ENCODE measurements at regions not wholly inside any gene's neighbourhood (a gene's known extent, or its start where the extent isn't known, plus 50 kb on each side); places are given as distances from the start of the nearest gene placed in this dataset.
"Not testable (repeated sequence)": the region's sequence is repeated elsewhere in the genome, so short reads cannot be mapped to it uniquely, and the experiment has no call there.

GRCh38 chr12:87575906-87576305 is 453.3 kb downstream of the C12orf50 start:
- no peak overlapping the region for H3K27ac Mint-ChIP-seq
- H3K9me3 ChIP-seq (ENCODE audit: control extremely low read depth in 1 of 3, control insufficient read depth in 2 of 3, insufficient read depth in 1 of 3, low read length in 2 of 3), result no peaks in the 10 kb centered on the region
- H3K4me2 ChIP-seq (replicated peaks; ENCODE audit: low read depth, low read length, poor library complexity, severe bottlenecking), result no peak overlapping the region
- DNase-seq (no peak), ATAC-seq (ENCODE audit: low read depth) (no peak)
- peaks cover 1% of the 10 kb centered on the region for H3K9me3 Mint-ChIP-seq (ENCODE audit: insufficient read depth)
- H3K27ac ChIP-seq (ENCODE audit: low read length in 2 of 2), result no peak overlapping the region
- no peaks in the 10 kb centered on the region for H3K79me2 ChIP-seq (ENCODE audit: control insufficient read depth, insufficient read depth, low read length)
- H3K27me3 Mint-ChIP-seq, result no peaks in the 10 kb centered on the region
- WGBS (ENCODE audit: insufficient coverage), result no CpG with 5 or more reads among the region's 2 CpGs
- H3K36me3 ChIP-seq (replicated peaks in 1 of 2; ENCODE audit: control extremely low read depth in 1 of 2, control insufficient read depth in 1 of 2, extremely low read depth in 1 of 2, insufficient read depth in 2 of 2, low read length in 1 of 2), result no peaks in the 10 kb centered on the region
- H3K27me3 ChIP-seq (replicated peaks in 1 of 4; ENCODE audit: control extremely low read depth in 1 of 4, control insufficient read depth in 3 of 4, insufficient read depth in 4 of 4, low read length in 3 of 4), result no peaks in the 10 kb centered on the region
- H3K4me3 ChIP-seq (ENCODE audit: control extremely low read depth in 1 of 5, extremely low read depth in 1 of 5, insufficient read depth in 1 of 5, low read depth in 2 of 5, low read length in 4 of 5), result no peak overlapping the region
- H3K9ac ChIP-seq (ENCODE audit: low read length), result no peak overlapping the region
- TF ChIP-seq CTCF (IDR thresholded peaks at IDR 0.05) (no peak), EZH2 (IDR thresholded peaks at IDR 0.05; ENCODE audit: borderline replicate concordance, insufficient read depth, low read depth, low read length, poor library complexity, severe bottlenecking) (no peak)
- H2AFZ ChIP-seq (ENCODE audit: insufficient read depth, low read depth, low read length, poor library complexity, severe bottlenecking), result no peak overlapping the region
- no peaks in the 10 kb centered on the region for H3K4me1 ChIP-seq (ENCODE audit: control insufficient read depth in 2 of 2, insufficient read depth in 2 of 2, low read length in 2 of 2)
- intact Hi-C loops (cut with micrococcal nuclease), result no loop called here
- no peaks in the 10 kb centered on the region for H3K4me1 Mint-ChIP-seq
- ChIA-PET CTCF (no interaction called here), POLR2A (no interaction called here)
- H4K20me1 ChIP-seq (ENCODE audit: control insufficient read depth, insufficient read depth, low read length, poor library complexity, severe bottlenecking), result no peaks in the 10 kb centered on the region
- no peak overlapping the region for H3K4me3 Mint-ChIP-seq

GRCh38 chr12:87566918-87567317 is 462.3 kb downstream of the C12orf50 start:
- H3K4me3 ChIP-seq (ENCODE audit: control extremely low read depth in 1 of 5, extremely low read depth in 1 of 5, insufficient read depth in 1 of 5, low read depth in 2 of 5, low read length in 4 of 5); H3K27me3 ChIP-seq (replicated peaks in 1 of 4; ENCODE audit: control extremely low read depth in 1 of 4, control insufficient read depth in 3 of 4, insufficient read depth in 4 of 4, low read length in 3 of 4); H3K9ac ChIP-seq (ENCODE audit: low read length); intact Hi-C loops (cut with micrococcal nuclease); H3K4me2 ChIP-seq (replicated peaks; ENCODE audit: low read depth, low read length, poor library complexity, severe bottlenecking); CTCF ChIA-PET; ATAC-seq (ENCODE audit: low read depth); H3K79me2 ChIP-seq (ENCODE audit: control insufficient read depth, insufficient read depth, low read length); H3K4me1 Mint-ChIP-seq; H3K27ac Mint-ChIP-seq; POLR2A ChIA-PET; H3K9me3 Mint-ChIP-seq (ENCODE audit: insufficient read depth); H3K4me3 Mint-ChIP-seq; H3K4me1 ChIP-seq (ENCODE audit: control insufficient read depth in 2 of 2, insufficient read depth in 2 of 2, low read length in 2 of 2); H3K27ac ChIP-seq (ENCODE audit: low read length in 2 of 2); H3K27me3 Mint-ChIP-seq; H3K36me3 ChIP-seq (replicated peaks in 1 of 2; ENCODE audit: control extremely low read depth in 1 of 2, control insufficient read depth in 1 of 2, extremely low read depth in 1 of 2, insufficient read depth in 2 of 2, low read length in 1 of 2); H4K20me1 ChIP-seq (ENCODE audit: control insufficient read depth, insufficient read depth, low read length, poor library complexity, severe bottlenecking); DNase-seq; H2AFZ ChIP-seq (ENCODE audit: insufficient read depth, low read depth, low read length, poor library complexity, severe bottlenecking); H3K9me3 ChIP-seq (ENCODE audit: control extremely low read depth in 1 of 3, control insufficient read depth in 2 of 3, insufficient read depth in 1 of 3, low read length in 2 of 3): not testable (repeated sequence)
- WGBS (ENCODE audit: insufficient coverage), result 77% methylated on average over 4 of the region's 4 CpGs

Data from B cell (primary cell).